DMS79 (cell line): ENCODE measurements at regions not wholly inside any gene's neighbourhood (a gene's known extent, or its start where the extent isn't known, plus 50 kb on each side); places are given as distances from the start of the nearest gene placed in this dataset.

Source experiments
- DNase-seq: peaks from one replicate; lab custom pipeline; 2025; lab: John Stamatoyannopoulos, UW

DNA sequence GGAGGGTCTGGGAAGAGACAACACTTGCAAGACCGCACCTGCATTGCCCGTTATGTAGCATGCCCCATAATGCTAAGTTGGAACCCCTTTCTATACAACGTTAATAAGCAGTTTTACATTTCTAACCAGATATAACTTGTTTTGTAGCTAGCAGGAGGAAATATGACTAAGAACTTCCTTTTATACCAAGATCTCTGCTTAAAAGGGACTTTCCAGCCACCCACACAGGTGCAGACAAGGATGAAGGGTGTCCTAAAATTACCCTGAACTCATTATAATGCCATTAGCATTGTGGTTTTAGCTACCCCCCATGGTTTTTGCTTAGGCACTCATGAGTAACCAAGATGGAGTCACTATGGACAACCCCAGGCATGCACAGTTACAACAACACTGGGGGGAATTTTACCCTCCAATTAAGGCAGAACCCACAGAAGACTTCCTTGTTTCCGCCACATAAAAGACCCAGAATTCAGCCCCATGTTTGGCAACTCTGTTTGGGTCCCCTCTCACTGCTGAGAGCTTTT, 362.8 kb downstream of the CBLN2 start:
- no peak for DNase-seq

DNA sequence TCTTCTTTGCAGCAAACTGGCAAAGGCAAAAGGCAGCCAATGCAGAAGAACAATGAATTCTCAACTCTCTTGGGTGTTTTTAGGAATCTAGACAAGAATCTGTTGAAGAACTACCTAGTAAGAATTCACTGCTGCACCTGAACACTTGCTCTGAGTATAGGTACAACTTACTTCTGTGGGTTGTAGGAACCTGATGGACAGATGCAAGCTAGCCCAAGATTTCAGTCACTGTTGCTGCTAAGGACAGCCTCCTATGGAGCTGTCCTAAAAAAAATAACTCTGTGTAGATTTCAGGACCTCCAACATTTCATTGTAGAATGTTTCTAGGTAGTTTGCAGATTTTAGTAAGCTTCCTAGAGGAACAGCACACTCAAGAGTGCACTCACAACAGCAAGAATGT, 363.5 kb downstream of the CBLN2 start:
- DNase-seq, result no peak

DNA sequence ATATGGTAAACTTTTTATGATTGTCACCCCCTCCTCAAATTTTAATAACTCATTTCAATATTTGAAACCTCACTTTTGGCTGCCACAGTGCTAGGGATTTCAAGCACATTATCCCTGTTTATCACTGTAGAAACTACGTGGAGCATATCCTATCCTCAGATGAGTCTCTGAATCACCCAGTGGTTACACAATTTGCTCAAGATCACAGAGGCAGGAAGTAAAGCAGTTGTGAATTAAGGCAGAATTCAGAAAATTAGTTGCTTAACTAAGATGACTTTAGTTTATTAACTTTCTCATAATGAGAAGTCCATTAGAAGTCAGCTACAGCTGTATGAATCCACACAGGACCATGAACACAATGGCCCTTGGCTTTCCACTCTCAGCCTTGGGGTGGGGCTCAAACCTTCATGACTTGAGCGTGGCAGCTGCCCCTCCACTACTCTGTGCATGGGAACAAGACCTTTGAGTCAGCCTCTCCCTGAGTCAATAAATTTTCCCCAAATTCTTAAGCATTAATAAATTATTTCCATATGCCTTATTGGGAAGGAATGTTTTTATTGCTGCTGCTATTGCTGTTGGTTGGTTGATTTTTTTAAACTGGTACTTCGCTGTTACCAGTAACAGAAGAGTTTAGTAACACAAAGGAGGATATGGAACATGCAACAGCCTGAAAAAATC, 369.0 kb downstream of the CBLN2 start:
- DNase-seq, result no peak

DNA sequence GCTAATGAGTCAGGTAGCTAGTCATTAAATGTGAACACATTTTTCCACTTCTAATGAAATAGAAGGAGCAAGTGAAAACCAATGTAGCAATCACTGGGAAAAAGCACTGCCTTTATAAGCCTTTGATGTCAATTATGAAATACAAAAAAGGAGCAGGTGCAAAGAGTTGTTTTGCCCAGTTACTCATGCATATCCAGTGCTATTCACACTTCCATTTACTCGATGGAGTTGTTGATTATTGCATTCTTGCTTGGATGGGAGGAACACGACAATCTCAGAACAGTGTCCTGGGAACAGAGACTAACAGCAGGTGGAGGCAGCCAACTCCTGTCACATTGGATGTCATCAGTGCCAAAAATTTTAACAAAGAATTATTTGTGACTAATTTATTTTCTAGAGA, 372.5 kb downstream of the CBLN2 start:
- DNase-seq, result peak; percentile 5

DNA sequence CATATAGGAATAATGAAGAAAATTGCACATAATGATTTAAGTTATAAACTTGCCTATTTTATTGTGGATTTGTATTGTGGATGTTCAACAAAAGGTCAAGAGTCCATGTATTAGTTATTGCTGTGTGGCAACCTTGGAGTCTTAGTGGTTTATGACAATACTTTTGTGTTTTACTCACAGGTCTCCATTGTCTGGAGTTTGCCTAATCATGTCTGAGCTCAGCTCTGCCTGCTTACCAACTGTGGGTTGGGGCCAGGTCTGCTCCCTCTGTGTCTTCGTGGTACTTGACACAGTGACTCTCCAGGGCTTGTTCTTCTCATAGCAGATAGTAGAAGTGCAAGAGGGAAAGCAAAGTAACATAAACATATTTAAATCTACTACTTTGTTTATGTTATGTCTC, 382.5 kb downstream of the CBLN2 start:
- no peak for DNase-seq

DNA sequence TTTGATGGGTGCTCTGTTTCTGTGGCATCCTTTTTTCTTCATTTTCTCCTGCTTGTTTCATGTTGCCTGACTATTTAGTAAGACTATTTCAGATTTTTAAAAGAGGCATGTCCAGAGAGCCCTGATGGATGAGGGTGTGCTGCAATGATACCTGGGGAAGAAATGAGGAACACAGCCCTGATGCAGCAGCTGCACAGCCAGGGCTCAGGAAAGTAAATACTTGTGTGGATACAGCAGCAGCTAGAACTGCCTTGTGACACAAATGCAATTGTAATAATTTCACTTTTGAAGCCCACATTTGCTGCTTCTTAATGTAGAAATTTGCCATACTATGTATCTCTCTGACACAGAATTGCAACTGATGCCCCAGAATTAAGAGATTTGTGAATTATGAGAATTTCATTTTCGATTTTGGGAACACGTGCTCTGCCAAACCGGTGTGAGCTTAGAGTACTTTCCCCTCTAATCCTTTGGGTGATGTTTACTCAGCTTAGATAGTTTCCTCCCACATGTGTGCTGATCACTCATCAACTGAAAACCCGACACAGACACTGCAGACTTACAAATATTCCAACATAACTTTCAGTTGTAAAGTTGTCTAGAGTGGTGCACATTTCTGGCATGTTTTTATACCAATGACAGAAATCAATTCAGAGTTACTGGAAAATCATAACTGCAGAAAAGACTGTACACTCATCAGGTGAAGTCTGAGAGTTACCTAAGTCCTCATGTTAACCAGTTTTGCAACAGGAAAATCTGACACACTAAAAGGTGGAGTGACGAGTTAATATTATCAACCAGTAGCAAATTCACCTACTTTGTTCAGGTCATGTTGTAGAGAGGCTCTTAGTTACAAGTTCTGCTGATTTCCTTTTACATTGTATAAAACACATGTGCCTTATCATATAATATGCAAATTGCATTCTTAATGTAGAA, 383.4 kb downstream of the CBLN2 start:
- no peak for DNase-seq

DNA sequence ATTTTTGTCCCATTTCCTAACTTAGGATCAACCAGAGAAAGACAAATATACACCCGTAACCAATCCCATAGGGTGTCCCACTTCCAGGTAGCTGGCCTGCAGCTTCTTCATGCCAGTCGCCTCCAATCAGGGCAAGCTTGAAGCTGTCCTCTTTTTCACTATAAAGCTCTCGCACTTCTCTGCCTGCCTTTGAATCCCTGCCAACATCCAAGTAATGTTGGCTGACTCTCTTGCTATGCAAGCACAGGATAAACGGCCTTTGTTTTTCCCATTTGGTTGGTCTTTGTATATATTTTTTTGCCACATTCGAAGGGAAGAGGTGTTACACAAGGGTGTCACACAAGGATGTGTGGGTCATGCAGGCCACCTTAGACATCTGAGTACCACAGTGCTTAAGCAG, 388.8 kb downstream of the CBLN2 start:
- DNase-seq, result no peak

DNA sequence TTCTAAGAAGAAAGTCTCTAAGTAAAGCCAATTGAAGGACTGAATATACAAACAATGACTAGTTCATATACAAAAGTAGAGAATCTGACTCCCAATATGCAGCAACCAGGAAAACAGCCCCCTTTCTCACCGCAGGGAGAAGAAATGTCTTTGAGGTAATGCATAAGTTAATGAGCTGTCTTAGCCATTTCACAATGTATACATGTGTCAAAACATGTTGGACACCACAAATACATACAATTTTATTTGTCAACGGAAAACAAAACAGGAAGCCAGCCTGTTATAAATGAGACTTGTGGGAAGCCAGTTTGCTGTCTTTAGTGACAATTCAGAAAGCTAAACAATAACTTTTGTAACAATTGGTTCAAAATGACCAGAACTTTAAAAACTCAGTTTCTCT, 389.2 kb downstream of the CBLN2 start:
- DNase-seq, result no peak

DNA sequence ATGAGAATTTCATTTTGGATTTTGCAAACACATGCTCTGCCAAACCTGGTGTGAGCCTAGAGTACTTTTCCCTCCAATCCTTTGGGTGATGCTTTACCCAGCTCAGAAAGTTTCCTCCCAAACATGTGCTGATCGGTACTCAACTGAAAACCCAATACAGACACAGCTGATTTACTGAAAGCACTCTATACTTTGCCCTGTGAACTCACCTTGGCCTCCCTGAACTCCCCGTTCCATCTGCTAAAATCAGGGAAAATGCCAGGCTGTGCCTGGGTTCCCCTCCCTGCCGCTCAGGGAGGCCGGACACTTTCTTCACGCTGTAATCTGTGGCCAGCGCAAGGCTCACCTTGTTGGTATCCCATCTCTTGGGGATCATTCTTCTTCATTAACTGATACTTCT, 391.2 kb downstream of the CBLN2 start:
- DNase-seq, result no peak

DNA sequence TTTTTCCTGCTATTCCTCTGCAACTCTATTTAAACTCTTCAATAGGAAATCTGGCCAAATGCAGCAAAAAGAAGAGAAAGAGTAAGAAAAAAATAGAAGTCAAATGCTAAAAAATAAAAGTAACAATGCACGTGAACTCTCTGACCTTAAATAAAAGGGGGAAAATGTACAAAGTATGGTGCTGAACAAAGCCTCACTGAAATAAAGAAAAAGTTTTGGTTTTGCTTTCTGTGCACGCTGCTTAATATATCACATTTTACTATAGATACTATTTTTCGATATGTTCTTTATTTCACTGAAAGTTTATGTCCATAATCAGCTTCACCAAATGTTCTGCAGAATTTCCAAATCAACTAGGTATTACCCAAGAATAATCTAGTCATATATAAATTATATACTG, 396.3 kb downstream of the CBLN2 start:
- no peak for DNase-seq

DNA sequence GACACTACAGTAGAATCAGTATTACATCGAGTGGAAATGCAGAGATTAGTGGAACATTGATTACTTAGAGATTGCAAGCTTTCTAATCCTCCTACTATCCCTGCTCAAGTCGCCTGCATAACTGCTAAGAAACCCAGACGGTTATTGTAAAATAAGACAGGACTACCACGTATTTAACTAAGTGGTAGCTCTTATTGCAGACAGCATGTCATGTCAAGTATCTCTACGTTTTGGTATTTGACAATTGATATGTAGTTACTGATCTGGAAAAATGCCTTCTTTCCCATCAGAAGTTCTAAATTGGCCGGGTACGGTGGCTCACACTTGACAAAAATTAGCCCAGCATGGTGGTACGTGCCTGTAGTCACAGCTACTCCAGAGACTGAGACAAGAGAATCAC, 404.1 kb downstream of the CBLN2 start:
- DNase-seq, result no peak

DNA sequence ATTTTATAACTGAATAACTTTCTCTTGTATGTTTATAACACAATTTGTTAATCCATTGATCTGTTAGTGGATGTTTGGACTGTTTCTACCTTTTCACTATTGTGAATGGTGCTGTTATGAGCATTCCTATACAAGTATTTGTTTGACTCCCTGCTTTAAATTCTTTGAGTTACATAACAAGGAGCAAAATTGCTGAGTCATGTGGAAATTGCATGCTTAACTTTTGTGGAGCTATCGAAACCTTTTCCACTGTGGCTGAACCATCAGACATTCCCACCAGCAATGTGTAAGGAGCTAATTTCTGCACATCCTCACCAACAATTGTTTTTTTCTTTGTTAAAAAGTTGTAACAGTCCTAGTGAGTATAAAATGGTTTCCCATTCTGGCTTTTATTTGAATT, 415.5 kb downstream of the CBLN2 start:
- DNase-seq, result no peak

DNA sequence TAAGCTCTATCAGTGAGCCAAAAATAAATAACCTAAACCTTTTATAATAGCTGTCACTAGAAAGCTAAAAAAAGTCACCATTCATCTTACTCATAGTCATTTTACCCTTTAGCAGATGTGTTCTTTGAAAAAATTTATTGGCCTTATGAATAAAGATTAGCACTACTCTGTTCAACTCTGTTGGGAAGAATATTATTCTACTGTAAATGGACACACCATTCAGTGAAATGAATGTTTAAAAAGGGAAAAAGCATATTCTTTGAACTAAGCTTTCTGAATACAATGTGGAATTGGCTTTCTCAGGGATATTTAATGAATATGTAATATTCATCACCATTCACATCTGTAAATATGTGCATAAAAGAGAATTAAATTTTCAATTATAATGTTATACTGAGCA, 422.0 kb downstream of the CBLN2 start:
- DNase-seq, result no peak

DNA sequence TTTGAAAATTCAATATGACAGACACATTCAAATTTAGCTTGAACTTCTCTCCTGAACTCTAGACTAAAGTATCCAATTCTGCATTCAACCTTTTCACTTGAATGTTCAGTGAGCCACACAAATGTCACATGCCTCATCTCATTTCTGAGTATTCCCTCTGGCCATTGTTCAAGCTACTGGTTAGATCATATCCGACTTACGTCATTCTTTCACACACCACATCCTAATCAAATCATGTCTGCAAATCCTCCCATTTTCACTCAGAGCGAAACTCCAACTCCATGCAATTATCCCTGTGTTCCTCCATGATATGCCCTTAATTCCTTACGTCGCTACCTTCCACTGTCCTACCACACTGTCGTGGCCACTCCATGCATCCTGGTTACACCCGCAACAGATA, 425.1 kb downstream of the CBLN2 start:
- DNase-seq, result no peak

DNA sequence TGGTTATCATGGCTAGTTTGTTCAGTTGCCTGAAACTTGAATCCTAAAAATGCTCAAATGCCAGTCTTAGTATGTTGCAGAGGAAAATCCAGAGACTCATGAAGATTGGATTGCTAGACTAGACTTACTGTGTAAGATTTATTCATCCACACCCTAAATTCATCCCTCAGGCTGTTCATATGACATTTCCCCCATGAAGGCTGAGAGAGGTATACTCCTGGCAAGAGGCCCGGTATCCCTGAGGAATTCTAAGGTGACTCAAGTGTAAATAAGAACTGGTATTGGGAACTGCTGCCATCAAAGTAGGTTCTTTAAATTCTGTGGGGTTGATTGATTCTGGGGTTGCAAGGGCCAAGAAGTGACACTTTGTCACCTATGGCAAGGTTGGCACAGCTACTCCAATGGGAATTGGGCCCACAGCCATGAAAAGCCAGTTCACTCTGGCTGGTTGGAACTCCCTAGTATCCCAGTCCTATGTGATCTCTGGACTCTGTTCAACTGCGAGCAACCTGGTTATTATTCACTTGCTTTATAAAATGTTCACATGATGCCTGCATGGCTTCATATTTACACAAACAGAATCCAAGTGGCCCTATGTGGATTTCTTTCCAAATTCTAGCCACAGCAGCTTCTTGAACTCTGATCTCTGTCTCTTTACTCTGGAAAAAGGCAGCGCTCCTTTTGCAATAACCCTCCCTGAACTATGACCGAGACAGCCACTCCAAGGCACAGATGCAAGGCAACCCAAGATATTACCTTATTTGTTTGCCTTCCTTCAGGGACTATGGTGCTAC, 429.1 kb downstream of the CBLN2 start:
- no peak for DNase-seq

DNA sequence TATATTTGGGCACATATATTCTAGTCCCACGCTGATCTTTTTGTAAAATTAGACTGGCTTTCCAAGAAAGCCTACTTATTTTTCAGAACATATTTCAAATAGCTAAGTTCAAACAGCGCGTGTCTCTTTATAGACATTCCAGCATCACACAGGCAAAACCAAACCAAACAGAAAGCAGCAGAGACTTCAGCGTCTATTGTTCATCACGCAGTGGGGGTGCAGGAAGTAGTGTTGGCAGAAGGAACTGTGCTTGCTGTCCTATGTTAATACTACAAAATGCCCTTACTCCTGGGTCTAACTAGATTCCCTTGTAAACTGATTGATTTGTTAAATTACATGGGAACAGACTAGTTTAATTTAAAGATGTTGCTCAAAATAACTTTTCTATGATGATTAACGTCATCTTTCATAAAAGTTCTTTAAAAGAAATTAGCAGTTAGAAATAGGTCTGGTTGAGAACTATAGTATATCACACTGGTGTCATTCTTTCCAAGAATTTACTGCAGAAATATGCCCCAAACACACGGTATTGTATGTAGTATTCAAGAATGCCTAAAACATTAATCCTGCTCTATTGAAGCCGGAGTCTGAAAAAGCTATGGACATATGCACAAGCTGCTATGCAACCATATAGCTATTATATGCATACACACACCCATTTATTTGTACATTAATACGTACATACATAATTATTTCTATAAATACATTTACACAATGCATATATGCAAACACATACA, 436.3 kb downstream of the CBLN2 start:
- no peak for DNase-seq

DNA sequence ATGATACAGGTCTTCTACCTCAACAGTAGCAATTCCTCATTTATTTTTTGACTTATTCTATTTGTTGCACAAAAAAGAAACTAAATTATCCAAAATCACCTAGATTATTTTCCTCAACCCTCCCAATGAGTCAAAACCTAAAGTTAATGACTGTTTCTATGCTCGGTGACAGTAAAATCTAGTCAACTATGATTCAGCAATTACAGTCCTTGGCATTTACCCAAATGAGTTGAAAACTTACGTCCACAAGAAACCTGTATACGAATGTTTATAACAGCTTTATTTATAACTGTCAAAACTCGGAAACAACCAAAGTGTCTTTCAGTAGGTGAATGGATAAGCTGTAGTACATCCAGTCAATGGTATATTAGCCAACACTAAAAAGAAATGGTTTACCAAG, 439.3 kb downstream of the CBLN2 start:
- DNase-seq, result no peak

DNA sequence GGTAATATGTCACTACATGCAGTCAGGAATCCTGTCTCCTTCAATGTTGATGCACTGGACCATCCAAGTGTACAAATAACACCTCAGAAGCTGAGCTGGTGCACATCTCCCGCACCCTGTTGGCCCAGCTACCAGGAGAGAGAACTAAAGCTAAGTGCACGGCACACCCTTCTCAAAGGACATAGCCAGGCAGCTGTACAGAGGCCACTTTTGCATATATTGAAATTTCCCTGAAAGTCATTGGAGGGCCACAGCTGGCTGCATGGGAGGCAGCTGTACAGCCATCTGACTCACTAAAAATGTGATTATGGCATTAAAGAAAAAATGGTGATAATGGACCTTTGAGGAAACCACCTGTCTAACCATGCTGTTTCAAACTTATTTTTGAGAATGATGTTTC, 441.7 kb downstream of the CBLN2 start:
- no peak for DNase-seq

DNA sequence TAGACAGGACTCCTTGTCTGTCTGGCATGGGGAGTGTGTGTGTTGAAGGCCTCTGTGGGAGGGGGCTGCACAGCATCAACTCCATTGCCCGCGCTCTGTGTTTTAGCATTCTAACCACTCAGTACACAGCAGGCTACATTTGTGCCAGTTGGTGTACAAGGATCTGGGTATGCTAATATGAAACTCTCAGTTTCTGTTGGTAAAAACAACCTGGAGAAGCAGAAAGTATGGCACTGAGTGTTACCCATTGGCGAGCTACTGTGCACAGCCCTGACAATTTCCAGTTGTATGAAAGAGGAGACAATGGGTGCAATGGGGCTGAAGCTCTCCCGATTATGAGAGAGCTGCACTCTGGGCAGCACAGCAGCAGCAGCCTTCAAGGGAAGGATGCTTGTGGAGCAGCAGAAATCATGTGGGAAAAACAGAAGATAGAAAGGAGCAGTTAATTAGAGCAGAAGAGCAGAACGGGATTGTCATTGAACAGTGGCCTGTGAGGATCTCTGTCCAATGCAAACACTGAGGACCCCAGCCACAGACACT, 443.6 kb downstream of the CBLN2 start:
- DNase-seq, result no peak

DNA sequence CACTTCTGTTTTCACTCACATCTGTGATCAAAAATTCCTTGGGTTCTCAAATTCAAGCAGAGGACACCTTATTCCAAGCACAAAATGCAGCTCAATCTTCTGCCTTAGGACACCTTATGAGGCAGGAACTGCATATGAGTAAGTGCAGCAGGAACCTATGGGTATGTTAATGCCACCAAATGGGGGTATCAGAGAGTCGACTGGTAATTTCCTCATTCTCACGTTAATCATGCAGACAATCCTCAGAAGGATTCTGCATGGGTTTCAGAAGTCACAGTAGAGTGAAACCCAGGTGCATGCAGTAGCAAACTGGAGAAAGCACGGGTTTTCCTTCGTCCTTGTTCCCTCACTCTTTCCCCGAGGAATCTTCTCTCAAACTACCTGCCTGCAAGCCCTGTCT, 452.8 kb downstream of the CBLN2 start:
- no peak for DNase-seq

DNA sequence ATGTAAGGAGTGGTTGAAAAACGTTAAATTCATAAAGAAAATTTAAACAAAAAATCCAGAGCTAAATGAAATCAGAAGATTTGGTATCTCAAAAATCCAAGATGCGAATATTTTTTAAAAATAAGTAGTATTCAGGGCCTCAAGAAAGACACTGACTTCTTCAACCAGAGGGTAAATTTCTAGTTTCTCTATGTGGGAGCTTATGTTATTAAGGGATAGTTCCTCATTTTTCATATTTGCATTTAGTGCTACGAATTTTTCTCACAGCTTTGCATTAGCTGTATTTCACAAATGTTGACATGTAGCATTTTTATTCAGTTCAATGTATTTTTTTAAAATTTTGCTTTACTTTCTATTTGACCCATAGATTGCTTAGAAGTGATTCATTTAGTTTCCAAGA, 454.7 kb downstream of the CBLN2 start:
- DNase-seq, result no peak

DNA sequence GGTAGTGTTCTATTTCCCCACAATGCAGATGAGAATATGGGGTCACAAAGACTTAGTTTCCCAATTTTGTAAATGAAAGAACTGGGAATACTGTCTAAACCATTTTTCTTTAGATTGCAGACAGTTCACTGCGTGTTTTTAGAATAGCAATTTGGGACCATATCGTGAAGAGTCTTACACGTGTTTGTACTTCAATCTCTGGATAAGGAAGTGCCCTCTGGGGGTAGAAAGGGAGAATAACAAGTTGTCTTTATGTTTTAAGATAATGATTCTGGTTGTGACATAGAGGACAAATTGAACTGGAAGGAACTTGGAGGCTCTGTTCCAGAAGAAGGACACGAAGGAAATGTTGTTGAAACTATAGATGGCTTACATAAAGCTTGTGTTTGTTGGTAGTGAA, 457.7 kb downstream of the CBLN2 start:
- DNase-seq, result no peak
